GM23338 (cell line): ENCODE measurements at regions not wholly inside any gene's neighbourhood (a gene's known extent, or its start where the extent isn't known, plus 50 kb on each side); places are given as distances from the start of the nearest gene placed in this dataset.

Experiments
- ATAC-seq: fragments of 200-7000 bp; cut with Tn5 transposase; 3 replicates; pipeline ENCODE4 v1.9.1; 2020
- DNase-seq: peaks from one replicate; pipeline ENCODE4 v3.0.0-alpha.2; 2015; ENCODE audit warnings: low spot score
- H2AFZ ChIP-seq: fragments of 200-600 bp; sonication (generic); 2 replicates; pipeline ENCODE4 v1.8.0; 2016; ENCODE audit warnings: antibody characterized with exemption, mild to moderate bottlenecking, moderate library complexity
- H3F3A ChIP-seq: fragments of 200-600 bp; sonication (generic); replicated peaks from 2 replicates; pipeline ENCODE4 v1.8.0; 2017; ENCODE audit warnings: antibody characterized with exemption, mixed run types, low read depth
- H3K27ac ChIP-seq: fragments of 200-600 bp; sonication (generic); 2 replicates; pipeline ENCODE4 v1.6.1; 2016; ENCODE audit warnings: low read depth
- H3K27me3 ChIP-seq: fragments of 200-600 bp; sonication (generic); 2 replicates; pipeline ENCODE4 v1.8.0; 2016; ENCODE audit warnings: mild to moderate bottlenecking, mixed run types, moderate library complexity; ENCODE audit not compliant: insufficient read depth
- H3K36me3 ChIP-seq: fragments of 200-600 bp; sonication (generic); 2 replicates; pipeline ENCODE4 v1.8.0; 2016; ENCODE audit warnings: mild to moderate bottlenecking; ENCODE audit not compliant: insufficient read depth
- H3K4me1 ChIP-seq: fragments of 200-600 bp; sonication (generic); 2 replicates; pipeline ENCODE4 v1.8.0; 2016; ENCODE audit warnings: mild to moderate bottlenecking, moderate library complexity; ENCODE audit not compliant: insufficient read depth
- H3K4me2 ChIP-seq: fragments of 200-600 bp; sonication (generic); 2 replicates; pipeline ENCODE4 v1.7.1; 2017; ENCODE audit warnings: mixed run types
- H3K4me3 ChIP-seq: fragments of 200-600 bp; sonication (generic); 2 replicates; pipeline ENCODE4 v1.6.1; 2016; ENCODE audit warnings: mixed run types
- H3K79me2 ChIP-seq: fragments of 200-600 bp; sonication (generic); replicated peaks from 2 replicates; pipeline ENCODE4 v1.8.0; 2017; ENCODE audit warnings: mild to moderate bottlenecking; ENCODE audit not compliant: insufficient read depth
- H3K9me2 ChIP-seq: fragments of 200-600 bp; sonication (generic); 2 replicates; pipeline ENCODE4 v1.8.0; 2017; ENCODE audit not compliant: insufficient read depth
- H4K20me1 ChIP-seq: fragments of 200-600 bp; sonication (generic); replicated peaks from 2 replicates; pipeline ENCODE4 v1.8.0; 2017; ENCODE audit warnings: mild to moderate bottlenecking; ENCODE audit not compliant: insufficient read depth
- H3K27ac Mint-ChIP-seq: 2 replicates; pipeline ENCODE4 v1.8.0; 2020; ENCODE audit warnings: inconsistent platforms, mild to moderate bottlenecking, moderate library complexity, mixed read lengths
- H3K27me3 Mint-ChIP-seq: 3 replicates; pipeline ENCODE4 v1.8.0; 2022; ENCODE audit warnings: low read depth, mild to moderate bottlenecking, moderate library complexity, mixed read lengths, inconsistent platforms; ENCODE audit not compliant: insufficient read depth, poor library complexity
- H3K36me3 Mint-ChIP-seq: 3 replicates; pipeline ENCODE4 v1.8.0; 2021; ENCODE audit warnings: low read depth, mild to moderate bottlenecking, inconsistent platforms, moderate library complexity, mixed read lengths
- H3K4me1 Mint-ChIP-seq: 3 replicates; pipeline ENCODE4 v1.8.0; 2020; ENCODE audit warnings: mild to moderate bottlenecking, inconsistent platforms, mixed read lengths
- H3K4me3 Mint-ChIP-seq: 3 replicates; pipeline ENCODE4 v1.8.0; 2021; ENCODE audit warnings: moderate library complexity, mild to moderate bottlenecking, inconsistent platforms, mixed read lengths
- H3K9me3 Mint-ChIP-seq: 3 replicates; pipeline ENCODE4 v1.8.0; 2020; ENCODE audit warnings: moderate library complexity, mild to moderate bottlenecking, inconsistent platforms, mixed read lengths
- CREB1 ChIP-seq: fragments of 250-450 bp; sonication (Bioruptor Pico); IDR thresholded peaks from 2 replicates; pipeline ENCODE4 v1.5.0; 2020; ENCODE audit warnings: low read depth, mild to moderate bottlenecking, moderate library complexity
- CTCF ChIP-seq, 2 experiments: fragments of 200-600 bp in 1 of 2; sonication (generic) in 1 of 2; conservative IDR thresholded peaks; 2 replicates each; pipeline versions ENCODE4 v1.5.1 to v1.6.1; 2016 to 2017; ENCODE audit warnings: antibody characterized with exemption in 2 of 2, low read depth in 2 of 2, mild to moderate bottlenecking in 2 of 2, moderate library complexity in 1 of 2
- ETS1 ChIP-seq: IDR thresholded peaks from 2 replicates; pipeline ENCODE4 v1.6.1; 2016; ENCODE audit warnings: antibody characterized with exemption
- EZH2 ChIP-seq: fragments of 200-600 bp; sonication (generic); IDR thresholded peaks from one replicate; pipeline ENCODE4 v1.8.0; 2017; ENCODE audit warnings: antibody characterized with exemption, mild to moderate bottlenecking, low read depth; ENCODE audit not compliant: unreplicated experiment
- EZH2phosphoT487 ChIP-seq: fragments of 200-600 bp; sonication (generic); IDR thresholded peaks from one replicate; pipeline ENCODE4 v1.8.1; 2018; ENCODE audit warnings: antibody characterized with exemption; ENCODE audit not compliant: unreplicated experiment
- JUNB ChIP-seq: IDR thresholded peaks from one replicate; pipeline ENCODE4 v1.6.1; 2016; ENCODE audit warnings: antibody characterized with exemption; ENCODE audit not compliant: unreplicated experiment
- NANOG ChIP-seq: IDR thresholded peaks from 2 replicates; pipeline ENCODE4 v1.6.1; 2016; ENCODE audit warnings: antibody characterized with exemption, borderline replicate concordance
- POLR2AphosphoS5 ChIP-seq: IDR thresholded peaks from 2 replicates; pipeline ENCODE4 v1.6.1; 2016; ENCODE audit warnings: antibody characterized with exemption, low read depth
- REST ChIP-seq: IDR thresholded peaks from one replicate; pipeline ENCODE4 v1.6.1; 2018; ENCODE audit warnings: antibody characterized with exemption; ENCODE audit not compliant: unreplicated experiment
- STAT1 ChIP-seq: IDR thresholded peaks from one replicate; pipeline ENCODE4 v1.6.1; 2016; ENCODE audit warnings: antibody characterized with exemption; ENCODE audit not compliant: unreplicated experiment
- ZNF114 ChIP-seq: fragments of 250-450 bp; sonication (Bioruptor Pico); IDR thresholded peaks from 2 replicates; pipeline ENCODE4 v1.5.0; 2020; ENCODE audit warnings: mild to moderate bottlenecking, moderate library complexity
- ZNF331 ChIP-seq: fragments of 250-450 bp; sonication (Bioruptor Pico); IDR thresholded peaks from 2 replicates; pipeline ENCODE4 v1.5.0; 2020; ENCODE audit warnings: low read depth, mild to moderate bottlenecking, moderate library complexity
- ZNF462 ChIP-seq: fragments of 250-450 bp; sonication (Bioruptor Pico); IDR thresholded peaks from 2 replicates; pipeline ENCODE4 v1.5.0; 2020; ENCODE audit warnings: mild to moderate bottlenecking, moderate library complexity

- H4K20me1 ChIP-seq: no peaks in the 10 kb centered on the region
- DNase-seq: no peak
- H3K9me2 ChIP-seq: no peaks in the 10 kb centered on the region; the same call in 1 of the 2 replicates
- H3F3A ChIP-seq: no peaks in the 10 kb centered on the region
- H3K36me3 ChIP-seq: no peaks in the 10 kb centered on the region
- Mint-ChIP-seq H3K27me3 (no peaks in the 10 kb centered on the region), H3K9me3 (no peaks in the 10 kb centered on the region), H3K4me1 (peaks cover 9% of the 10 kb centered on the region), H3K27ac (no peak overlapping the region), H3K4me3 (no peak overlapping the region), H3K36me3 (no peaks in the 10 kb centered on the region)
- H2AFZ ChIP-seq: no peak overlapping the region
- ATAC-seq: no peak
- TF ChIP-seq EZH2 (no peak), CREB1 (CRISPR knock-in tag) (no peak), JUNB (no peak), ETS1 (no peak), ZNF462 (CRISPR knock-in tag) (no peak), ZNF114 (CRISPR knock-in tag) (no peak), EZH2phosphoT487 (no peak), ZNF331 (CRISPR knock-in tag) (no peak), NANOG (no peak), POLR2AphosphoS5 (no peak), STAT1 (no peak), REST (no peak), CTCF (conservative IDR thresholded peaks at IDR 0.05; ENCODE audit: low read depth in 2 of 2) (no peak)
- no peaks in the 10 kb centered on the region for H3K27me3 ChIP-seq
- H3K4me1 ChIP-seq: peaks cover 4% of the 10 kb centered on the region; the same call in 1 of the 2 replicates
- no peaks in the 10 kb centered on the region for H3K79me2 ChIP-seq
- no peak overlapping the region for H3K4me3 ChIP-seq
- H3K27ac ChIP-seq: no peak overlapping the region
- H3K4me2 ChIP-seq: no peak overlapping the region
Observed at GRCh38 chr14:97477353-97477752, 680.2 kb downstream of the VRK1 start.
